ENCODE measurements at regions not wholly inside any gene's neighbourhood (a gene's known extent, or its start where the extent isn't known, plus 50 kb on each side); places are given as distances from the start of the nearest gene placed in this dataset.
"Not testable (repeated sequence)": the region's sequence is repeated elsewhere in the genome, so short reads cannot be mapped to it uniquely, and the experiment has no call there.

DNA sequence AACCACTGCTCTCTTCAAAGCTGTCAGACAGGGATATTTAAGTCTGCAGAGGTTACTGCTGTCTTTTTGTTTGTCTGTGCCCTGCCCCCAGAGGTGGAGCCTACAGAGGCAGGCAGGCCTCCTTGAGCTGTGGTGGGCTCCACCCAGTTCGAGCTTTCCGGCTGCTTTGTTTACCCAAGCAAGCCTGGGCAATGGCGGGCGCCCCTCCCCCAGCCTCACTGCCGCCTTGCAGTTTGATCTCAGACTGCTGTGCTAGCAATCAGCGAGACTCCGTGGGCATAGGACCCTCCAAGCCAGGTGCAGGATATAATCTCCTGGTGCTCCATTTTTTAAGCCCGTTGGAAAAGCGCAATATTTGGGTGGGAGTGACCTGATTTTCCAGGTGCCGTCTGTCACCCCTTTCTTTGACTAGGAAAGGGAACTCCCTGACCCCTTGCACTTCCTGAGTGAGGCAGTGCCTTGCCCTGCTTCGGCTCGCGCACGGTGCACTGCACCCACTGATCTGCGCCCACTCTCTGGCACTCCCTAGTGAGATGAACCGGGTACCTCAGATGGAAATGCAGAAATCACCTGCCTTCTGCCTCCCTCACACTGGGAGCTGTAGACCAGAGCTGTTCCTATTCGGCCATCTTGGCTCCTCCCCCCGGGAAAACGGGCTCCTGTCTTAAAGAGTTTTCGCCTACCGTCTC, 758.3 kb upstream of the NXPH2 start:
- DNase-seq: not testable (repeated sequence)

GRCh38 chr2:139529080-139529479, 748.9 kb upstream of the NXPH2 start:
- DNase-seq: no peak

- DNase-seq: no peak
These were observed 746.6 kb upstream of the NXPH2 start for GRCh38 chr2:139526781-139527180.

DNA sequence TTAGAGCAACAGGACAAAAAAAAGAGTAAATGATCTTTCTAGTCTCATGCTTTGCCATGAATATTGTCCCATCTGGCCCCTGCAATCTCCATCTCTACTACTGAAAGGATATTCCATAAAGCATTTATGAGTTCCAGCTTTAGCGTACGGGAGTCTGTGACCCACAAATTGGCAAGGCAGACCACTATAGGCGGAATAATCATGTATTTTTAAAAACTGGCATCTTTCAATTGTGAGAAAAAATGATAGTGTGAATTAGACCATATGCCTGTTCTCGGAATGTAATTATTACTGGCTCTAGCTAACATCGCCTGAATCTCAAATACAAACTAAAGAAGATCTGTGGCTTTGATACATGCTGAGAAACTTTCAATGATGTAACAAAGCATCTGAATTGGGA, 738.1 kb upstream of the NXPH2 start:
- DNase-seq: no peak

GRCh38 chr2:139514951-139515350, 734.8 kb upstream of the NXPH2 start:
- no peak for DNase-seq

- DNase-seq: no peak
These were observed 715.7 kb upstream of the NXPH2 start for GRCh38 chr2:139495851-139496250.

GRCh38 chr2:139492131-139492680, 712.0 kb upstream of the NXPH2 start:
- no peak for DNase-seq

DNA sequence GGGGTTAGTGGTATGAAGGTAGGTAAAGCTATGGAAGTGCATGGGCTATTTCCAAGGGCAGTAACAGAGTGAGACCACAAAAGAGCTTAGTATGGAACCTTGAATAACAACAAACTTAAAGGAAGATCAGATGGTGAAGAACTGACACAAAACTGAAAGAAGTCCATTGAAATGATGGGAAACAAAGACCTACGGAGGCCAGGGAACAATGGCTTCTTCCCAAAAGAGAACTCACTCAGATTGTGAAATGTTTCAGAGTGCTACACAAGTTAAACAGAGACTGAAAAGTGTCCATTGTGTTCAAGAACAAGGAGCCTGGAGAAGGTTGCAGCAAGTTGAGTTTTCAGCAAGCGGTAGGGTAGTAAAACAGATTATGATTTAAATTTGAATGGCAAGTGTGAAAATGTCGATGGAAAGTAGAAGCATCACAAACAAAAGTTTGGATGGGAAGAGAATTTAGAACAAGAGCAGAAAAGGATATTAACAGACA, 700.0 kb upstream of the NXPH2 start:
- no peak for DNase-seq

- no peak for DNase-seq
These were observed 698.1 kb upstream of the NXPH2 start for GRCh38 chr2:139478165-139478914.

DNA sequence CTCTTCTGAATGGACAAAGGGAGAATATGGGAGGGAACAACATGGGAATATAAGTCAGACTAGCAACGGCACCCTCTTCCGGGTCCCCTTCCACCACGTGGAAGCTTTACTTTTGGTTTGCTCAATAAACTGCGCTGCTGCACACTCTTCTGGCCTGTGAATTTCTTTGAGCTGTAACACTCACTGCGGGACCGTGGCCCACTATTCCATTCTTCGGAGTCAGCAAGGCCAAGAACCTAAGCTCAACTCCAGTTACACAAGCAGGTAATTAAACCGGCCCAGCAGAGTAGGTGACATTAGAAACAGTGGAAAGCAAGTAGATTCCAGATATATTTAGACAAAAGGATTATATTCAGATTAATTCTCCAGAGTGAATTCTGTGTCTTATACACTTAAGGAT, 697.4 kb upstream of the NXPH2 start:
- no peak for DNase-seq

GRCh38 chr2:139469985-139470384, 689.8 kb upstream of the NXPH2 start:
- no peak for DNase-seq

DNA sequence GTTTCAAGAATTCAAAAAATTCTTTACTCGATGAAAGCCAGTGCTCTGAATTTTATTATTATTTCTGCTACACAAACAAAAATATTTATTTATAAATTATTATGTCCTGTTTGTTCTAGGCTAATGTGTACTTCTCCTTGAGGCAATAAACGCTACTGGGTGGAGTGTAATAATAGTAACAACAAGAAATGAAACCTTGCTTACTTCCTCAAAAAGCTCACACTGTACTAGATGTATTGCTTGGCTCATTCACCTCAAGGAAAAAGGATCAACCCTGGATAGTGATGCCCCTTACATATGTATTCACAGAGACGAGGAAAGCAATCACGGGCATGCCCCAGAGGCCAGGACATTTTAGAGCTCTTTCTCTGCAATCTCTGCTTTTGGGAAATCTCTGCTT, 685.6 kb upstream of the NXPH2 start:
- DNase-seq: peak in 1 of 4 experiments; percentile 10

DNA sequence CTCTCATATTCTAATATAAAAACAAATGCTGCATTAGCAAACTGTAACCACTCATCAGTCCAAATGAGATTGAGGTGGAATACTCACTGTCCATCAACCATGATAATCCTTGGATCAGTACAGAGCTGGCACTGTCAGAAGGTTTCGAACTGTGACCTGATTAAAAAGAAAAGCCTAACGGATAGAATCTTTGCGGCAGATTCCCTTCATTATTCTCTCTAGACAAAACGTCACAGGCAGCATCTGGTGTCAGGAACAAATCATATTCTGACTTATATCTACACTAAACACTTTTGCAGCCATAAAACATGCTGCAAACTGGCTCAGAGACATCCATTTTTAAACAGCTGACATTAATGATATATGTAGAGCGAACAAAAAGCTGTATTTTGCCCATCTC, 677.7 kb upstream of the NXPH2 start:
- no peak for DNase-seq

DNA sequence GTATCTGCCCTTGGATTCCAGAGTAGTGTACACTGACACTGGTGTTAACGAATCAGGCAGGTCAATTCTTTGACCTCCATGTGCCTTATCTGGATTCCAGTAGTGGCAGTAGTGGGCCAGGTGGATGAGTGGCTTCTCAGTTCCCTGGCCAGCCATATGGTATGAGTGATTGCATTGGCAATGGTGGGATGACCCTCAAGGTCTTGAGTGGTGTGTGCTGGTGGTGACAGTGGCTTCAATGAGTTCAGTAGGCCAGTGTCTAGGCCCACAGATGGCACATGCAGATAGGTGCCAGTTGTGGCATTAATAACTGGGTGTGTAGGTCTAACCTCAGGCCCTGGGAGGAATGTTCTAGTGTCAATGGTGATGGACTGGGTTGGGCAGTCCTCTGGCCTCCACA, 674.1 kb upstream of the NXPH2 start:
- DNase-seq: no peak

- no peak for DNase-seq
These were observed 658.9 kb upstream of the NXPH2 start for GRCh38 chr2:139439100-139439499.

DNA sequence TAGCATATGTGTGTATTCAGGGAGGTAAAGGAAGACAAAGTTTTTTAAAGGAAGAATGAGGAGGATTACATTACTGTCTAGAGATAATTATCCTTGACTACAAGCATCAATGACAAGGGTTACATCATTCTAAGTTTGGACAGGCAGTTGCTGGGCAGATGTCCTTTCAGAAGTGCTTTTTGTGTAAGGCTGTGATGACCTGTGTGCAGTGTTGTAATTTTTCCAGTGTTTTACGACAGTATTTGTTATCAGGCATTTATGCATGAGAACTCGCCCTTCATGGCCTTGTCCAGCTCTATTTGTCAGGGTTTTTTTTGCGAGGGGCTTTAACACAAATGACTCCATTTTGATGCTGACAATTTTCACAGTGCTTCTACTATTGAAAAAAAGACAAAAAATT, 658.3 kb upstream of the NXPH2 start:
- no peak for DNase-seq

DNA sequence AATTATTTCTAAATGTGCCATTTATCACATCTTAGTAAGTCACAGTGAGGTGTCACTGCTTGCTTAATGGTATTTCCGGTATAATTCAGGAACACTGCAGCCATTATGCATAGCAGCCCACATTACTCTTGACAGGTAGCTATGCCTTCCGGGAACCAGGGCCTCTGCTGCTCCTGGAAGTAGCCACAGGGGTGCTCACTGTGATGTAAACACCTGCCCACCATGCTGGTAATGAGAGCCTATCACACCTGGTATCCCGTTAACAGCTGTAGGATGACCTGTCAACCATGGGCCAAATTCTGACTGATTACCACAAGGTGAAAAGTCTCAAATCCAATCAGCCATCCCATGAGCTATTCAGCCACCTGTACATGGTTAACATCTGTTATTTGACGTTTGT, 647.0 kb upstream of the NXPH2 start:
- DNase-seq: no peak

DNA sequence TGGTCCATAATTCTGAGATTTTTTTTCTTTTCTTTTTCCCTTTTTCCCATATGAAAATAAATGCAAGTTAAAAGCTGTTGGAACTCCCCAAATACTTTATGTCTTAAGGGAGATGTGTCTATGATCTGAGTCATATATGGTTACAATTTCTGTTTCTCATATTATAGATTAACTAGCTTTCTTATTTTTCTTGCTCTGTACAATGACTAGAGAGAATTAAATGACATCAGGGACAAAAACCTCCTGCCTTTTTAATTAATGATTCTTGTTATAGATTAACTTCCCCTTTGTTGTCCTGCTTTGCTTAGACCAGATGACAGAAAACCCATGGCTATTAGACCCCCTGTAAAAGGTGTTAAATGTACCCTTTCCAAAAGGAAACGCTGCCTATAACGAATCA, 643.9 kb upstream of the NXPH2 start:
- DNase-seq: no peak

DNA sequence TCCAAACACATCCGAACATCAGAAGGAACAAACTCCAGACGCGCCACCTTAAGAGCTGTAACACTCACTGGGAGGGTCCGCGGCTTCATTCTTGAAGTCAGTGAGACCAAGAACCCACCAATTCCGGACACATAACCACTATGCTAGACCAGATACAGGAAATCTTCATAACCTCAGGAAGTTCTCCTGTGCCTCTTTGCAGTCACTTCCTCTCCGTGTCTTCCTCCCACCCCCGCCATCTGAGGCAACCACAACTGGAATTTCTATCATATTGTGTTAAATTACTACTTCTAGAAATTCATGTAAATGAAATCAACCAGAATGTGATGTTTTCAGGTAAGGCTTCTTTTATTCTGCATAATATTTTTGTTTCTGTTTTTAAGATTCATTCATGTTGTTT, 631.0 kb upstream of the NXPH2 start:
- DNase-seq: no peak

GRCh38 chr2:139410833-139411174, 630.6 kb upstream of the NXPH2 start:
- not testable (repeated sequence) for DNase-seq

DNA sequence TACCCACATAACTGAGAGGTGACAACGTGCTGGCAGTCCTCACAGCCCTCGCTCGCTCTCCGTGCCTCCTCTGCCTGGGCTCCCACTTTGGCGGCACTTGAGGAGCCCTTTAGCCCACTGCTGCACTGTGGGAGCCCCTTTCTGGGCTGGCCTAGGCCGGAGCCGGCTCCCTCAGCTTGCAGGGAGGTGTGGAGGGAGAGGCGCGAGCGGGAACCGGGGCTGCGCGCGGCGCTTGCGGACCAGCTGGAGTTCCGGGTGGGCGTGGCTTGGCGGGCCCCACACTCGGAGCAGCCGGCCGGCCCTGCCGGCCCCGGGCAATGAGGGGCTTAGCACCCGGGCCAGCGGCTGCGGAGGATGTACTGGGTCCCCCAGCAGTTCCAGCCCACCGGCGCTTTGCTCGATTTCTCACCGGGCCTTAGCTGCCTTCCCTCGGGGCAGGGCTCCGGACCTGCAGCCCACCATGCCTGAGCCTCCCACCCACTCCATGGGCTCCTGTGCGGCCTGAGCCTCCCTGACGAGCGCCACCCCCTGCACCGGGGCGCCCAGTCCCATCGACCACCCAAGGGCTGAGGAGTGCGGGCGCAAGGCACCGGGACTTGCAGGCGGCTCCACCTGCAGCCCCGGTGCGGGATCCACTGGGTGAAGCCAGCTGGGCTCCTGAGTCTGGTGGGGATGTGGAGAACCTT, 630.1 kb upstream of the NXPH2 start:
- not testable (repeated sequence) for DNase-seq

DNA sequence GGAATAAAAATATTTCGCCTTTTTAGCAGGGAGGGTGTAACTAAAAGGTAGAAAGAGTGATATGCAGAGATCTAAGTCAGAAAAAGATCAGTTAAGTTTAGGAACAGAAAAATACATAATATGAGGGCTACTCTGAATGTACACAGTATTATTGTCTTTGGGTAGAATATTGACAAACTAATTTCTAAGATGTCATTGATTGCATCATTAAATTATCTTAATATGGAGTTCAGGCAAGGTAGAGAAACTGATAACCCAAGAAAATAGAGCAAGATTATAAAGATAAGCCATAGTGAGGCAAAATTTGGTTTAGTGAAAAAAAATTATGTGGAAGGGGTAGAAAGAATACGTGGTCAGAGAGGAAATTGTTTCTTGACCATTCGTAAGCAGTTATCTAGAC, 629.0 kb upstream of the NXPH2 start:
- DNase-seq: no peak

GRCh38 chr2:139403948-139404347, 623.8 kb upstream of the NXPH2 start:
- DNase-seq: no peak

DNA sequence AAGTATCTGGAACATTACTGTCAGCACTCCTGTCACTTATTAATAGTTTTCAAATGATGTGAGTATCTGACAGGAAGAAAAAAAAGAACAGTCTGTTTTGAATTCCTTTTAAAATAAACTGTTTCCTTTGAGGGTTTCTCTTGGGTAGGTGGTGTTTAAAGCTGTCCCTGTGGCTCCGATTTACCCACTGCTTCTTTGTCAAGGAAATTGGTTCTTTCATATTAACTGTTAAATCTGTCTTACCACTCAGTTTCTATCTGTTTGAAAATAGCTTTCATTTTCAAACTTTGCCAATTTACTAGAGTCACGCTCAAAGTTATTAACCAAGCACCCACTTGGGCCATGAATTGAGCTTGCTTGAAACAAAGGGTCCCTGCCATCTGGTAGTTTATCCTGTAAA, 614.6 kb upstream of the NXPH2 start:
- DNase-seq: no peak

All from suppressor macrophage (primary cell).